ENCODE measurements at regions not wholly inside any gene's neighbourhood (a gene's known extent, or its start where the extent isn't known, plus 50 kb on each side); places are given as distances from the start of the nearest gene placed in this dataset.
"Not testable (repeated sequence)": the region's sequence is repeated elsewhere in the genome, so short reads cannot be mapped to it uniquely, and the experiment has no call there.

DNA sequence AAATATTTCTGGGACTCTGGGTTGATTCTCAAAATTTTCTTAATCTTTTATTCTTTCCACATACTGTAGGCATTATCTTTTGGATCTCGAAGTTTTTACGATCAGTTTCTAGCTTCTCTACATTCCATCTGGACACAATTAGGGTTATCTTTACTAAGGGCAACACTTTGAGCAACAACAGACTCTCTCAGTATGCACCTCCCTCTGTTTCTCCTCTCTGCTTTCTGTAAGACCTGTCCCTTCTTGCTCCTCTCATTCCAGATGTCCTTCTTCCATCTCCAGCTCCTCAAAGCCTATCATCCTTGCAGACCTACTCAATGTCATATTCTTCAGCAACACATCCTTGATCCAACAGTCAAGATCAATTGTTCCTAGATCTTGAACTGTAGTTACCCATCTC, 457.0 kb downstream of the SLC6A15 start:
- DNase-seq (ENCODE audit: low read depth in 1 of 2, low spot score in 1 of 2) (no peak), ATAC-seq (no peak), FAIRE-seq (no peak)
- no peaks in the 10 kb centered on the region for H3K4me1 ChIP-seq
- no peaks in the 10 kb centered on the region for H3K9me3 ChIP-seq
- CTCF ChIA-PET: no interaction called here
- TF ChIP-seq RCOR1 (IDR thresholded peaks at IDR 0.05; ENCODE audit: low read depth, low read length) (no peak), ZC3H11A (IDR thresholded peaks at IDR 0.05) (no peak), NFE2L2 (conservative IDR thresholded peaks at IDR 0.05; ENCODE audit: low read length) (no peak), MYC (IDR thresholded peaks at IDR 0.05; ENCODE audit: borderline replicate concordance, low read length) (no peak), NPAS2 (CRISPR knock-in tag; IDR thresholded peaks at IDR 0.05; ENCODE audit: borderline replicate concordance) (no peak), POLR2AphosphoS2 (conservative IDR thresholded peaks at IDR 0.05; ENCODE audit: low read length) (no peak), EP300 (IDR thresholded peaks at IDR 0.05) (no peak), ZFP36 (IDR thresholded peaks at IDR 0.05; ENCODE audit: borderline replicate concordance, partially characterized antibody) (no peak), TP53 (CRISPR knock-in tag; IDR thresholded peaks at IDR 0.05) (no peak), CBX8 (IDR thresholded peaks at IDR 0.05) (no peak)
- TF ChIP-seq, protein P1, sequence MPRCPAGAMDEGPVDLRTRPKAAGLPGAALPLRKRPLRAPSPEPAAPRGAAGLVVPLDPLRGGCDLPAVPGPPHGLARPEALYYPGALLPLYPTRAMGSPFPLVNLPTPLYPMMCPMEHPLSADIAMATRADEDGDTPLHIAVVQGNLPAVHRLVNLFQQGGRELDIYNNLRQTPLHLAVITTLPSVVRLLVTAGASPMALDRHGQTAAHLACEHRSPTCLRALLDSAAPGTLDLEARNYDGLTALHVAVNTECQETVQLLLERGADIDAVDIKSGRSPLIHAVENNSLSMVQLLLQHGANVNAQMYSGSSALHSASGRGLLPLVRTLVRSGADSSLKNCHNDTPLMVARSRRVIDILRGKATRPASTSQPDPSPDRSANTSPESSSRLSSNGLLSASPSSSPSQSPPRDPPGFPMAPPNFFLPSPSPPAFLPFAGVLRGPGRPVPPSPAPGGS (IDR thresholded peaks at IDR 0.05): no peak
- TF ChIP-seq, protein P2, sequence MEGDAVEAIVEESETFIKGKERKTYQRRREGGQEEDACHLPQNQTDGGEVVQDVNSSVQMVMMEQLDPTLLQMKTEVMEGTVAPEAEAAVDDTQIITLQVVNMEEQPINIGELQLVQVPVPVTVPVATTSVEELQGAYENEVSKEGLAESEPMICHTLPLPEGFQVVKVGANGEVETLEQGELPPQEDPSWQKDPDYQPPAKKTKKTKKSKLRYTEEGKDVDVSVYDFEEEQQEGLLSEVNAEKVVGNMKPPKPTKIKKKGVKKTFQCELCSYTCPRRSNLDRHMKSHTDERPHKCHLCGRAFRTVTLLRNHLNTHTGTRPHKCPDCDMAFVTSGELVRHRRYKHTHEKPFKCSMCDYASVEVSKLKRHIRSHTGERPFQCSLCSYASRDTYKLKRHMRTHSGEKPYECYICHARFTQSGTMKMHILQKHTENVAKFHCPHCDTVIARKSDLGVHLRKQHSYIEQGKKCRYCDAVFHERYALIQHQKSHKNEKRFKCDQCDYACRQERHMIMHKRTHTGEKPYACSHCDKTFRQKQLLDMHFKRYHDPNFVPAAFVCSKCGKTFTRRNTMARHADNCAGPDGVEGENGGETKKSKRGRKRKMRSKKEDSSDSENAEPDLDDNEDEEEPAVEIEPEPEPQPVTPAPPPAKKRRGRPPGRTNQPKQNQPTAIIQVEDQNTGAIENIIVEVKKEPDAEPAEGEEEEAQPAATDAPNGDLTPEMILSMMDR (IDR thresholded peaks at IDR 0.05): no peak
- TF ChIP-seq, protein P3, sequence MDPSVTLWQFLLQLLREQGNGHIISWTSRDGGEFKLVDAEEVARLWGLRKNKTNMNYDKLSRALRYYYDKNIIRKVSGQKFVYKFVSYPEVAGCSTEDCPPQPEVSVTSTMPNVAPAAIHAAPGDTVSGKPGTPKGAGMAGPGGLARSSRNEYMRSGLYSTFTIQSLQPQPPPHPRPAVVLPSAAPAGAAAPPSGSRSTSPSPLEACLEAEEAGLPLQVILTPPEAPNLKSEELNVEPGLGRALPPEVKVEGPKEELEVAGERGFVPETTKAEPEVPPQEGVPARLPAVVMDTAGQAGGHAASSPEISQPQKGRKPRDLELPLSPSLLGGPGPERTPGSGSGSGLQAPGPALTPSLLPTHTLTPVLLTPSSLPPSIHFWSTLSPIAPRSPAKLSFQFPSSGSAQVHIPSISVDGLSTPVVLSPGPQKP (IDR thresholded peaks at IDR 0.05; ENCODE audit: low read depth, low read length): no peak
- TF ChIP-seq, protein P4, sequence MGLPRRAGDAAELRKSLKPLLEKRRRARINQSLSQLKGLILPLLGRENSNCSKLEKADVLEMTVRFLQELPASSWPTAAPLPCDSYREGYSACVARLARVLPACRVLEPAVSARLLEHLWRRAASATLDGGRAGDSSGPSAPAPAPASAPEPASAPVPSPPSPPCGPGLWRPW (IDR thresholded peaks at IDR 0.05): no peak
- WGBS (ENCODE audit: missing lambda C conversion rate): 44% methylated on average over 2 of the region's 2 CpGs
- POLR2A ChIA-PET: no interaction called here
- no peak overlapping the region for H3K27ac ChIP-seq
- H3K4me2 ChIP-seq: no peak overlapping the region
- no peak overlapping the region for H3K4me3 ChIP-seq

DNA sequence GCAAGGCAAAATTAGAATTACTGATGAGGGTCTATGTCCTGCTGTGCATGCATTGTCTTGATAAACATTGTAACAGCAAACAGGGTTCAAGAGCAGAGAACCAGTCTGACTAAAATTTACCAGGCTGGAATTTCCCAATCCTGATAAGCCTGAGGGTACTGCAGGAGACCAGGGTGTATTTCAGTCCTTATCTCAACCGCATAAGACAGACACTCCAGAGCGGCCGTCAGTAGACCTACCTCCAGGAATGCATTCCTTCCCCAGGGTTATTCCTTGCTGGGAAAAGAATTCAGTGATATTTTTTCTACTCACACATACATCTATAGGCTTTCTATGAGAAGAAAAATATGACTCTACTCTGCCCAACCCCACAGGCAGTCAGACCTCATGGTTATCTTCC, 466.1 kb downstream of the SLC6A15 start:
- POLR2A ChIA-PET; H3K9me3 ChIP-seq; H3K27ac ChIP-seq; H3K4me2 ChIP-seq; CTCF ChIA-PET; ATAC-seq; FAIRE-seq; DNase-seq (ENCODE audit: low read depth in 1 of 2, low spot score in 1 of 2); H3K4me1 ChIP-seq; H3K4me3 ChIP-seq: not testable (repeated sequence)
- WGBS (ENCODE audit: missing lambda C conversion rate): 79% methylated on average over 3 of the region's 3 CpGs

DNA sequence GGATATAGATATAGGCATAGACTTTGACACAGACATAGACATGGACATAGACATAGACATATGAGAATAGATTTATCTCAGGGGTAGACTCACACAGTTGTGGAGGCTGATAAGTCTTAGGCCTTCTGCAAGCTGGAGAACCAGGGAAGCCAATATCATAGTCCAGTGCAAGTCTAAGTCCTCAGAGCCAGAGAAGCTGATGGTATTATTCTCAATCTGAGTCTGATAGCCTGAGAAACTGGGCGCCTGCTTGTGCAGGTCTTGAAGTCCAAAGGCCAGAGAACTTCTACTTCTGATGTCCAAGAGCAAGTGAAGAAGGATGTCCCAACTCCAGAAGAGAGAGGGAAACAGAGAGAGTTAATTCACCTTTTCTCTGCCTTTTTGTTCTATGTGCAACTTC, 476.5 kb downstream of the SLC6A15 start:
- Histone ChIP-seq H3K9me3 (no peaks in the 10 kb centered on the region), H3K27ac (no peak overlapping the region), H3K4me2 (no peak overlapping the region), H3K4me3 (no peak overlapping the region), H3K4me1 (no peaks in the 10 kb centered on the region)
- DNase-seq (ENCODE audit: low read depth in 1 of 2, low spot score in 1 of 2) (no peak), FAIRE-seq (no peak), ATAC-seq (no peak)
- 0% methylated on average over 1 of the region's 1 CpG for WGBS (ENCODE audit: missing lambda C conversion rate)
- ChIA-PET POLR2A (no interaction called here), CTCF (no interaction called here)
- TF ChIP-seq TFCP2L1 (CRISPR knock-in tag; IDR thresholded peaks at IDR 0.05) (no peak), POLR2AphosphoS2 (conservative IDR thresholded peaks at IDR 0.05; ENCODE audit: low read length) (no peak), MAZ (IDR thresholded peaks at IDR 0.05; ENCODE audit: borderline replicate concordance, low read depth, low read length) (no peak), HOXB13 (CRISPR knock-in tag; IDR thresholded peaks at IDR 0.05; ENCODE audit: low read depth) (no peak), PHF8 (IDR thresholded peaks at IDR 0.05; ENCODE audit: borderline replicate concordance, low read depth) (no peak), CHD4 (IDR thresholded peaks at IDR 0.05; ENCODE audit: borderline replicate concordance) (no peak), CEBPB (IDR thresholded peaks at IDR 0.05) (no peak), NPAS2 (CRISPR knock-in tag; IDR thresholded peaks at IDR 0.05; ENCODE audit: borderline replicate concordance) (no peak)
- TF ChIP-seq, protein P4 (IDR thresholded peaks at IDR 0.05): no peak
- TF ChIP-seq, protein P5, sequence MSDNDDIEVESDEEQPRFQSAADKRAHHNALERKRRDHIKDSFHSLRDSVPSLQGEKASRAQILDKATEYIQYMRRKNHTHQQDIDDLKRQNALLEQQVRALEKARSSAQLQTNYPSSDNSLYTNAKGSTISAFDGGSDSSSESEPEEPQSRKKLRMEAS (IDR thresholded peaks at IDR 0.05): no peak

All from A549 (cell line).